Sigmoid colon (tissue), 6 donors: ENCODE measurements at regions not wholly inside any gene's neighbourhood (a gene's known extent, or its start where the extent isn't known, plus 50 kb on each side); places are given as distances from the start of the nearest gene placed in this dataset.

Experiments used
- DNase-seq: peaks from one replicate; pipeline ENCODE4 v3.0.0-alpha.2; 2019
- H3K27ac ChIP-seq, 4 donors: fragments of 200-600 bp; sonication (generic); one replicate each; pipeline ENCODE4 v1.5.1; 2016 to 2019; ENCODE audit warnings: mild to moderate bottlenecking in 1 of 4
- H3K27me3 ChIP-seq, 3 donors: fragments of 200-600 bp; sonication (generic); one replicate each; pipeline ENCODE4 v1.5.1; 2019; ENCODE audit warnings: mild to moderate bottlenecking in 1 of 3
- H3K36me3 ChIP-seq, 4 donors: fragments of 200-600 bp; sonication (generic); one replicate each; pipeline ENCODE4 v1.5.1; 2016 to 2019
- H3K4me1 ChIP-seq, 4 donors: fragments of 200-600 bp; sonication (generic); one replicate each; pipeline ENCODE4 v1.5.1; 2017 to 2019
- H3K4me3 ChIP-seq, 4 donors: fragments of 200-600 bp; sonication (generic); one replicate each; pipeline ENCODE4 v1.5.1; 2017 to 2019; ENCODE audit warnings: mild to moderate bottlenecking in 2 of 4, moderate library complexity in 1 of 4
- H3K9me3 ChIP-seq, 4 donors: fragments of 200-600 bp in 3 of 4; sonication (generic) in 3 of 4; one replicate each; pipeline versions ENCODE4 v1.5.1 to v1.6.1; 2013 to 2019
- CTCF ChIP-seq, 4 experiments: fragments of 450-650 bp in 3 of 4; fragments of 200-600 bp in 1 of 4; IDR thresholded peaks; one replicate each; pipeline ENCODE4 v1.5.1; 2016 to 2019; ENCODE audit warnings: antibody characterized with exemption in 4 of 4, mild to moderate bottlenecking in 3 of 4, moderate library complexity in 2 of 4
- EP300 ChIP-seq, 4 donors: sonication (generic); formaldehyde crosslinking; IDR thresholded peaks; one replicate each; pipeline ENCODE4 v1.6.1; 2017; ENCODE audit warnings: antibody characterized with exemption in 4 of 4
- POLR2A ChIP-seq, 2 donors: fragments of 450-650 bp; IDR thresholded peaks; one replicate each; pipeline ENCODE4 v1.6.1; 2016; ENCODE audit warnings: antibody characterized with exemption in 2 of 2, mild to moderate bottlenecking in 2 of 2, moderate library complexity in 2 of 2
- POLR2AphosphoS5 ChIP-seq, 4 donors: sonication (generic); formaldehyde crosslinking; IDR thresholded peaks; one replicate each; pipeline ENCODE4 v1.6.1; 2017; ENCODE audit warnings: antibody characterized with exemption in 4 of 4
- WGBS, 2 donors: extraction: QIAGEN DNeasy Blood & Tissue Kit; methylation state at CpG; one replicate each; pipeline ENCODE4 v1.1.7; 2013; 5-methylcytosine and 5-hydroxymethylcytosine counted together
- intact Hi-C: fragments of 100-400 bp; cut with DNase I; formaldehyde crosslinking; loops from one replicate; pipeline ENCODE4 v1.15.1; 2023
- donor health status: healthy with polysubstance abuse.
- donor health status: healthy.

GRCh38 chr11:28520291-28520690, 412.1 kb downstream of the METTL15 start:
- intact Hi-C loops: no loop called here
- no peaks in the 10 kb centered on the region for H3K4me1 ChIP-seq
- WGBS, 2 donors: 86 to 88% methylated on average over 1 of the region's 1 CpG
- no peak overlapping the region for H3K4me3 ChIP-seq
- DNase-seq: no peak
- no peaks in the 10 kb centered on the region for H3K27me3 ChIP-seq
- H3K27ac ChIP-seq: no peak overlapping the region
- TF ChIP-seq POLR2AphosphoS5 (IDR thresholded peaks at IDR 0.05): no peak
- TF ChIP-seq POLR2A (IDR thresholded peaks at IDR 0.05): no peak
- no peaks in the 10 kb centered on the region for H3K36me3 ChIP-seq
- peaks cover 0 to under 1% (median 0%) of the 10 kb centered on the region in 4 donors for H3K9me3 ChIP-seq

- TF ChIP-seq EP300 (IDR thresholded peaks at IDR 0.05) (no peak), POLR2A (IDR thresholded peaks at IDR 0.05) (no peak), CTCF (IDR thresholded peaks at IDR 0.05) (no peak), POLR2AphosphoS5 (IDR thresholded peaks at IDR 0.05) (no peak)
- H3K27ac ChIP-seq: no peak overlapping the region
- no peaks in the 10 kb centered on the region for H3K4me1 ChIP-seq
- no peaks in the 10 kb centered on the region for H3K27me3 ChIP-seq
- intact Hi-C loops: no loop called here
- H3K9me3 ChIP-seq: no peaks in the 10 kb centered on the region
- no peak overlapping the region for H3K4me3 ChIP-seq
- no peak for DNase-seq
- no peaks in the 10 kb centered on the region for H3K36me3 ChIP-seq
Observed at GRCh38 chr11:28518825-28519224, 410.6 kb downstream of the METTL15 start.

GRCh38 chr11:28517621-28518020, 409.4 kb downstream of the METTL15 start:
- TF ChIP-seq EP300 (IDR thresholded peaks at IDR 0.05) (no peak), POLR2AphosphoS5 (IDR thresholded peaks at IDR 0.05) (no peak), CTCF (IDR thresholded peaks at IDR 0.05) (no peak), POLR2A (IDR thresholded peaks at IDR 0.05) (no peak)
- no peaks in the 10 kb centered on the region for H3K27me3 ChIP-seq
- no peaks in the 10 kb centered on the region for H3K4me1 ChIP-seq
- H3K4me3 ChIP-seq: no peak overlapping the region
- no peaks in the 10 kb centered on the region for H3K36me3 ChIP-seq
- DNase-seq: no peak
- intact Hi-C loops: no loop called here
- no peak overlapping the region for H3K27ac ChIP-seq
- 64 to 70% methylated on average over 5 of the region's 5 CpGs for WGBS, 2 donors
- H3K9me3 ChIP-seq: no peaks in the 10 kb centered on the region

- intact Hi-C loops: no loop called here
- TF ChIP-seq POLR2A (IDR thresholded peaks at IDR 0.05) (no peak), POLR2AphosphoS5 (IDR thresholded peaks at IDR 0.05) (no peak), CTCF (IDR thresholded peaks at IDR 0.05) (no peak), EP300 (IDR thresholded peaks at IDR 0.05) (no peak)
- Histone ChIP-seq H3K4me1 (no peaks in the 10 kb centered on the region), H3K36me3 (no peaks in the 10 kb centered on the region), H3K27me3 (no peaks in the 10 kb centered on the region), H3K9me3 (no peaks in the 10 kb centered on the region), H3K27ac (no peak overlapping the region), H3K4me3 (no peak overlapping the region)
- DNase-seq: no peak
- 90 to 91% methylated on average over 2 of the region's 2 CpGs for WGBS, 2 donors
Observed at GRCh38 chr11:28514391-28514790, 406.2 kb downstream of the METTL15 start.

- DNase-seq: no peak
- TF ChIP-seq POLR2AphosphoS5 (IDR thresholded peaks at IDR 0.05) (no peak), POLR2A (IDR thresholded peaks at IDR 0.05) (no peak), CTCF (IDR thresholded peaks at IDR 0.05) (no peak), EP300 (IDR thresholded peaks at IDR 0.05) (no peak)
- WGBS, 2 donors: 95% methylated on average over 19 of the region's 19 CpGs
- Histone ChIP-seq H3K27me3 (no peaks in the 10 kb centered on the region), H3K4me1 (no peaks in the 10 kb centered on the region), H3K4me3 (no peak overlapping the region), H3K27ac (no peak overlapping the region), H3K36me3 (no peaks in the 10 kb centered on the region), H3K9me3 (no peaks in the 10 kb centered on the region)
- intact Hi-C loops: no loop called here
Observed at GRCh38 chr11:28512143-28512756, 404.1 kb downstream of the METTL15 start.
